ENCODE measurements at regions not wholly inside any gene's neighbourhood (a gene's known extent, or its start where the extent isn't known, plus 50 kb on each side); places are given as distances from the start of the nearest gene placed in this dataset.

DNA sequence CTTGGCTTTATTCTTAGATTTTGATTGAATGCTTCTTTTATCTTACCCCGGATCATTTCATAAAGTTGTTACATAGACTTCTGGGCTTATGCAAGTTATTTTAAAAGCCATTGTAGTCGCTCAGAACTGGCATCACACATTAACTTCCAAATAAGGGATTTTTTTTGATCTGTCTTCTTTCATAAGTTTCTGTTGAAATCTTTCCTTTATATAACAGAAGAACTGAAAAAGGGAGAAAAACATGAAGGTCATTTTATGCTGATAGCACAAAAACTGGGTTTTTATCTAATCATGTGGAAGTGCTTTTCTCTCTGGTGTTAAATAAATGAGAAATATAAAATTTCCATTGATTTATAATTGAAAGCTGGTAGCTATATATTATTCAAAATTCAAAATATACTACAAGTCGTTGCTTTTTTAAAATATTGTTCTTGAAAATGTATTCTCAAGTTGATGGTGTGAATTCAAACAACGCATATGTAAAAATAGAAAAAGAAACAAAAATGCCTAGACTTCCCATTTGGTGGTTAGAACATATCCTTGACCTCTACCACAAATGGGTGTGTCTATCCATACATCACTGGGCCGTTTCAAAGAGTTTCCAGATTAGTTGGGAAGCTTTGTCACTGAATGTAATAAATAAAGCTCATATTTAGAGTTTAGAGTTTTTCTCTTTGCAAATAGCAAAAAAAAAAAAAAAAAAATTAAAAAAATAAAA, 258.3 kb upstream of the ZPLD1 start:
- in situ Hi-C loops (cut with MboI; ENCODE audit: low sequenced_read_pairs) = no loop called here

DNA sequence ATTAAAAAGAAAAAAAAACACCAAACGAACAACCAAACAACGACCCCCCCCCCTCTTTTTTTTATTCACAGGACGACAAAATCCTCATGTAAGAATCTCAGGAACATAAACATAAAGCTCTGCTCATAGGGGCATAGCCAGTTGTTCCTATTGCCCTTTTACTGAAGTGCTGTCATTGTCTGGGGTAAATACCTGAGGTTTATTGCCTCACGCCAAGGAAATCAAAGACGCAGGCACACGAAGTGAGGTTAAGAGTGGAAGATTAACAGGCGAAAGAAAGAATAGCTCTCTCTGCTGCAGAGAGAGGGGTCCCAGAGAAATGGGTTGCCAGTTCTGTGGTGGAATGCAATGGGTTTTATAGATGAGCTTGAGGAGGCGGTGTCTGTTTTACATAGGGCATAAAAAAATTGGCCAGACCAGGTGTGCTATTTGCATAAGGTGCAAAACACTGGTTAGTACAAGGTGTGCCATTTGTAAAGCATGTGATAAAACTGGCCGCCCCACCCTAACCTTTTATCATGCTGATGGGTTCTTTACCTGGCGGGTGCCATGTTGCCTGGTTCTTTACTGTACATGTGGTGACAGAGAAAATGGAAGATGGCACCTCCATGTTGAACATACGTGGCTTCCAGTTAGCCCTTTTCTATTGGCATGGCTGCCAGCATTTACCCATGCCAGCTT, 257.6 kb upstream of the ZPLD1 start:
- in situ Hi-C loops (cut with MboI; ENCODE audit: low sequenced_read_pairs) = no loop called here

DNA sequence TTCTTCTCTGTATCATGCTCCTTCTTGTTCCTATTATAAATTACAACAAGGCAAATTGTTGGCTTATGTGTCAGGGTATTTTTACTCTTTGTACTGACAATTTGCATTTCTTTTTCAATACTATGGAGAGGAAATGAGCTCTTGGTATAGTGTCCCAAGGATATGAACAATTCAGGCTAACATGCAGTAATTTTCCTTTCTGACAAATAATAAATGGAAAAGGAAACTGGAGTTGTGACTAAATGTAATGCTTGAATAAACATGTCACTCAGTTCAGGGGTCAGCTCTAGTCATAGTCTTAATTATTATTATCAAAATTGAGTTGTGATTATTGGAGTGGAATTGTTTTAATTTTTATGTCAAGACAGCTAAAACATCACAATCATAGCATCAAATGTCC, 256.0 kb upstream of the ZPLD1 start:
- in situ Hi-C loops (cut with MboI; ENCODE audit: low sequenced_read_pairs) = no loop called here

DNA sequence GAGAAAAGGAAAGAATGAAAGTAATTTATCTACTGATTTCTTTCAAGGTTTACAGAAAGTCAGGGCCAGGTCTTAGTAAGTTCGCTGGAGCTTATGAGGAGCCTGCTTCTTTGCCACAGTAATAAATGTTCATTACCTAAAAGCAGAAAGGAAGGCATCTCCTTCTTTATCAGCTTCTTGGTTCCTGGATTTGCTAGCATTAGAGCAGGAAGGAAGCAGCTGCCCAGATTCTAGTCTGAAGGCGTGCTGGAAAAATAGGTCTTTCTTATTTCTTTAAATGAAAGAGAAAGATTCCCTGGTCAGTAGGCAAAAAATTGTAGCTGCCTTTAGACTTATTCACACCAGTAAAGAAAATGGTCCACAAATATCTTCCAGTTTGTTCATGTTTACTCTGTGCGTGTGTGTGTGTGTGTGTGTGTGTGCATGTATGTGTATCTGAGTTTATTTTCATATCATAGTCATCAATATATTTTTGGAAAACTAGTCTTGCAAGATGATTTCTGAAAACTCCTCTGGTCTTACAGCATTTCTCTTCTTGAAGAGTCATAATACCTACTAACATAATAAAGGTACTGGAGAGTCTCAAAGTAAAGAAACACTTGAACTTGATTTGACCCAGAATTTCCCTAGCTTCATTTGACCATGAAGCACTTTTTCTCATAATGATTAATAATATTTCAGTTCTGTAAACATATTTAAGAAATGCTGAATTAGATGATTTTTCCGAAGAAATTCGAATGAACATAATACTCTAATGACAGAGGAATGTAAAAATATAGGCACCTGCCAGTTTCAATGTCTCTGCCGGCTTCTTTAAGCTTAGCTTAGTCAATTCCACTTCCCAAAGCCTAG, 255.3 kb upstream of the ZPLD1 start:
- in situ Hi-C loops (cut with MboI; ENCODE audit: low sequenced_read_pairs) = no loop called here

DNA sequence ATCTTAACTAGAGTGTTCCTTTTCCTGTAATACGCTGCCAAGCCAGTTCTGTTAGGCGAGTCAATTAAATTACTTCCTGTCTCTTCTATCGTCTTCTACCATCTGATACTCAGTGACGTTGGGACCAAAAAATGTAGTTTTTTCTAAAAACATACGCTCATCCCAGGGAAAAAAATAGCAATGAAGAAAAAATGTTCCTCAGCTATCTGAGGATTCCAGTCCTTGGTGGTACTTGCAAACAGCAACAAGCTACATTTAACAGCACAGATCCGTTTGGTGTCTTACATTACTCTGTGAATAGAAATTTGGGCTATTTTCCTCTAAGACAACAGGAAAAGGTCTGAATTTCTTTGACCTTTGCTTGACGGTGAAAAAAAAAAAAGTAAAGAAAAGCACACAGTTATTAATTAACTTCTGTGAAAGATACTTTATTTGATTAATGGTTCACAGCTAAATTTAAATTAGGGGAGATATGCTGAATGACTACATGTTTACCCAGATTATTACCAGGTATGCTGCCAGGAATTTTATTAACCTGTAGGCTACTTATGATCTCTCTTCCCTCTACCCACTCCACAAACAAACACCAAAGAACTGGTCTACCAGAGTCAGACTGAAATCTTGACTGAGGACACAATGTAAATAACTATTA, 254.4 kb upstream of the ZPLD1 start:
- in situ Hi-C loops (cut with MboI; ENCODE audit: low sequenced_read_pairs) = no loop called here

DNA sequence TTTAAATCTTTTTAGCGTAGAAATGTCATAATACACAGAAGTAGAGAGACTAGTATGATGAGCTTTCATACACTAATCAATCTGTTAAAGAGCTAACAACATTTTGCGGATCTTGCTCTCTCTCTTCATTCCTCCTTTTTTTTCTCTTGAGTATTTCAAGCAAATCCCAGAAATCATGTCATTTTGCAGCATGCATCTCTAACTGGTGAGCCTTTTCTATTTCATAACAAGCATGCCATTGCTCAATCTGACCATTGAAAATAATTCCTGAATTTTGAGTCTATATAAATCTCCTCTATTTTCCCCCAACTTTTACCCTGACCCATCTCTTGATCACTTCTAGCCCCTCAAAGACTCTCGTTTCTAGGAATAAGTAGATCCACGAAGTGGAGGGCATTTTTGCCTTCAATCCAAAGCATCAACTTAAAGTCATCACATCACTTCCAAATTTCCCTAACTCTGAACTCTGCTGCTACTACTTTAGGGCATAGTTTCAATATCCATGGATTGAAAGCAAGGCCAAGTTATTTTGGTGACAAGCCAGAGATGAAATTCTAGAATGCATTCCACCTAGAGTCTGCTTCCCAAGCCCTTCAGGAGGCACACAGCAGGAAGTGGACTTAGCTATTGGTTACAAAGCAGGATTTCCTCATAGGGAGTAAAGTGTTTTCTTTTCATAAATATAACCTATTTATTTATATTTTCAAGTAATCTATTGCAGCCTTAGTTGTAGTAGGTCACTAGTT, 253.5 kb upstream of the ZPLD1 start:
- in situ Hi-C loops (cut with MboI; ENCODE audit: low sequenced_read_pairs) = no loop called here

DNA sequence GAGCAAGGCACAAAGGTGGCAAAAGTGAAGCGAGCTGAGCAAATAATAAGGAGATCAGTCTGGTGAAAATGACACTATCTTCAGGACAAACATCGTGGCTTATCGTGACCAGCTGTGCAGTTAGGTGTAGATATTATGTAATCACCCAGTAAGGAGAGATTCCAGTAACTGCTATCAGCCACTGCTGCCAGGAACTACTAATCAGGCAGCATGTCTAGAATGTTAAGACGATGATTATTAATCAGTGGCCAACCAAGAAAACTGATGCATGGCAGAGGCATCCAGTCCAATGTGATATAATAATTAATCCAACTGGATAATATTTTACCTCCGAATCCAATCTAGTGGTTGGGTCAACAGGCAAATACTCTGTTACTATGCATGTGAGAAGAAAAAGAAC, 252.7 kb upstream of the ZPLD1 start:
- in situ Hi-C loops (cut with MboI; ENCODE audit: low sequenced_read_pairs) = no loop called here

DNA sequence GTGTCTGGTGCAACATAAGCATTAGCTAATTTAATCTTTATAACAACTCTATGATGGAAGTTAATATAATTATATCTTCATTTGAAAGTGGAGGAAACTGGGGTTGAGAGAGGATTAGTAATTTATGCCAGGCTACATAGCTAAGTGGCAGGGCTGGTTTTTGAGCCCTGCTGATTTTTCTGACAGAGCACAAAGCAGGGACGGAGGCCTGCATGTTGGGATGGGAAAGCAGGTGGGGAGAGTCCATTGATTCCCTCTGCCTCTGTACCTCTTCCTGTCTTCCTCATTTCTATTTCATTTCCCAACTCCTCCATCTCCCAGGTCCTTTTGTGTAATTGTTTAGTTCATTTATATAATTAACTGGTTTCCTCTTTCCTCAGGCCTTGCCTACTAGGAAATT, 251.6 kb upstream of the ZPLD1 start:
- in situ Hi-C loops (cut with MboI; ENCODE audit: low sequenced_read_pairs) = no loop called here

DNA sequence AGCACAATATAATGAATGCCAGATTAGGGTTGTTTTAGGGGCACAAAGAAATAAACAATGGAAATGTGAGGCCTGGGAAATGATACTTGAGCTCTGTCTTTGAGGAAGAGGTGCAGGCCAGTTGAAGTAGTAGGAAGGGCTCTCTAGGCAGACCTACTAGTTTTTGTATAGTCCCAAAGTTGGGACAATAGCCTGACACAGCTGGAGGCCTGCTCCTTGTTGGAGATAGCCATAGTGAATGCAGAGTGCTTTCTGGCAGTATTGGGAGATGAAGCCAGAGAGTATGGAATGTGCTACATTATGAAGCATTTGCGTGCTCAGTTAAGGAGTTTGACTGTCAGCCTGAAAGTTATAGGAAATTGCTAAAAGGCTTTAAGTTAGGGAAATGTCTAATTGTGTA, 251.2 kb upstream of the ZPLD1 start:
- in situ Hi-C loops (cut with MboI; ENCODE audit: low sequenced_read_pairs) = no loop called here

DNA sequence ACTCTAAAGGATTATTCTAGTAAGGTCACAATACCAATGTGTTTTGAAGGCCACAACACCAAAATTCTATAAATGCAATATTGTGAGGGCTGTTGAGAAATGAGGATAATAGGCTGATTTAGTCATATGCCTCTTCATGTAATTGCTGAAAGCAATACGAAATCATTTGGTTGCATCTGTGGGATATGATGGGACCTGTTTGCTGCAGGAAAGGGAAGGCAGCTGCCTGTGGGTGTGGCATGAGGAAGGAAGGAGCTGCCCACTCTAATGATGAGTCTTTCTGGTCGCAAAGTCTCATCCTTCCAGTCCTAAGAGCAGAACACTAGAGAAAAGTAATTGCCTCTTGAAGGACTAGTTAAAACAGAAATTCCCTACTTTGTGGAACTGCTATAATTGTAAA, 245.3 kb upstream of the ZPLD1 start:
- in situ Hi-C loops (cut with MboI; ENCODE audit: low sequenced_read_pairs) = no loop called here

DNA sequence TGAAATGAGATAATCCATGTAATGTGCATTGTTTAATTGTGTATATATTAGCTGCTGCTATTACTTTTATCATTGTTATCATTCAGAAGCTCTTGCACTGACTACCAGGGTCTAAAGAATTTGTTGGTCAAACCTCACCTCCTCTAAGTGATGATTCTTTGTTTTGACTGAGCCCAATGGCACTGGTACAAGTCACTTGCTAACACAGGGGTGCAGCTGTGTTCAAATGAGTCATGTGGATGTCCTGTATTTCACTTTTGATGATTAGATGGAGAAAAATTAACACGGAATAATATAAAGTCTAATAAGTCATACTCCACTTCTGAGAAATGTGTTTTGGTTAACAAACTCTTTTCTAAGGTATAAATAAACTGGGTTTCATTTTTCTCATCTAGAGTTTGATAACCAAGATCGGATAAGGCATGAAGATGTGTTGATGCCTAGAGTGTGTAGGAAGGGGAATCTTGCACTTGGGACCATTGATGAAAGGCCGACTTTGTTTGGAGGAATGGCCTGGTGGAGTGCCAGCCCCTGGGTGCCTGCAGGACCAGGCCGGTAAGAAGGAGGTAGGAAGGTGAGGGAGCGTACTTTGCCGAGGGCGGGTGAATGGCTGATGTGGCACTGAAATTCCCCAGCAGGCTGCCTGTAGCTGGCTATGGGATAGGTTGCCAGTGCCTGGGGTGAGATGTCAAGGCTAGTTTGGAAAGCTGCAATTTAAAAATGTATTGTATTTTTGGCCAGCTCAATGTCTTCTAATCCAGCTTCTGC, 244.7 kb upstream of the ZPLD1 start:
- in situ Hi-C loops (cut with MboI; ENCODE audit: low sequenced_read_pairs) = no loop called here

DNA sequence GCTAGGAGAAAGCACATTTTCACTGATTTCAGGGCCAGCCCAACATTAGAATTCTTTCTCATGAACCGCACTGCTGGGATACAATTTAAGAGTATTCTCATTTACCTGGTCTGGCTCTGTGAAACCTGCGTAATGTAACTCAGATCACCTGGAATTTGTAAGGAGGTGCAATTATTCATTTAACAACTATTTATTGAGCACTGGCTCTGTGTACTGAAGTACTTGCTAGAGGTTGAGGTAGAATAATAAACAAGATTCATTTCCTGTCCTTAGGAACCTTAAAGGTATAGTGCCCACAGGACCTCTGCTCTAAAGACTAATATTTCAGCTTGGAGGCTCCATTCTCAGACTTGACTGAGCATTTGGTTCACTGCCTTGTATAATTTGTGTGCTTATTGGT, 242.2 kb upstream of the ZPLD1 start:
- in situ Hi-C loops (cut with MboI; ENCODE audit: low sequenced_read_pairs) = no loop called here

DNA sequence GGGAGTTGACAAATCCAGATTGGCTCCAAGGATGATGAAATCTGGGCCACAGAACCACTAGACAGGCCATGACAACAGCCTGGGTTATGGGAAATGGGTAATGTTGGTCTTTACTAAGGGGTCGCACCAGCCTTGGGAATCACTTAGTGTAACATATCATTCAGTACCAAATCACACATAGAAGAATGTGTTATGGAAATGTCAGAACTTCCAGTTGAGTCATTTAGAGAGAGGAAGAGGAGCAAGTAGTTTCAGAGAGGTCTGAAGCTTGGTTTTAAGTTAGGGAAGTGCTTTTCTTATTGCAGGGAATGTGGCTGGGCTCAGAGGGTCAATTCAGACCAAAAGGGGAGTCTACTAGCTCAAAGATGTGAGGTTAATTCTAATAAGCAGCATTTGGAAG, 241.6 kb upstream of the ZPLD1 start:
- in situ Hi-C loops (cut with MboI; ENCODE audit: low sequenced_read_pairs) = no loop called here

DNA sequence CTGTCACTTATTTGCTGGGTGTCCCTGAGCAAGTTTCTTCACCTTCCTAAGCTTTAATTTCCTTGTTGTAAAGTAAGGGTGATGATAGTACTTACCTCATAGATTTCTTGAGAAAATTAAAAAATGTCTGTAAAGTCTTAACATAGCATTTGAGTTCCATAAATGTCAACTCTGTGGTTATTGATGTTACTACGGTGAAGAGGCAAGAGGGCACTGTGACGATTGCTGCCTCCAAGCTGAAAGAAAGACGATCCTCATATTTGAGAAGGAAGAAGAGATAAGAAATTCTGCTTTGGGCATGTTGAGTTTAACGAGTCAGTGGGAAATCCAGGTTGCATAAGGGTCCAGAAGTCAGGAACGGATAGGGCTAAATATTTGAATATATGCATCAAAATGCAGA, 240.8 kb upstream of the ZPLD1 start:
- in situ Hi-C loops (cut with MboI; ENCODE audit: low sequenced_read_pairs) = no loop called here

DNA sequence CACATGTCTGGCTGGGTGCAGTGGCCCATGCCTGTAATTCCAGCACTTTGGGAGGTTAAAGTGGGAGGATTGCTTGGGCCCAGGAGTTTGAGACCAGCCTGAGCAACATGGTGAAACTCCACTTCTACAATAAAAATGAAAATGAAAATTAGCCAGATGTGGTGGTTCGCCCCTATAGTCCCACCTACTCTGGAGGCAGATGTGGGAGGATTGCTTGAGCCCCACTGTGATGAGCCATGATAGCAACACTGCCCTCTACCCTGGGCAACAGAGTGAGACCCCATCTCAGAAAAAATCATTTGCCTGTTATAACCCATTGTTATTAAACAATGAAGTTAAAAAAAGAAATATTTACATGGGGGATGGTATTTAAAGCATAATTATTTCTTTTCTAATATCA, 240.1 kb upstream of the ZPLD1 start:
- in situ Hi-C loops (cut with MboI; ENCODE audit: low sequenced_read_pairs) = no loop called here

DNA sequence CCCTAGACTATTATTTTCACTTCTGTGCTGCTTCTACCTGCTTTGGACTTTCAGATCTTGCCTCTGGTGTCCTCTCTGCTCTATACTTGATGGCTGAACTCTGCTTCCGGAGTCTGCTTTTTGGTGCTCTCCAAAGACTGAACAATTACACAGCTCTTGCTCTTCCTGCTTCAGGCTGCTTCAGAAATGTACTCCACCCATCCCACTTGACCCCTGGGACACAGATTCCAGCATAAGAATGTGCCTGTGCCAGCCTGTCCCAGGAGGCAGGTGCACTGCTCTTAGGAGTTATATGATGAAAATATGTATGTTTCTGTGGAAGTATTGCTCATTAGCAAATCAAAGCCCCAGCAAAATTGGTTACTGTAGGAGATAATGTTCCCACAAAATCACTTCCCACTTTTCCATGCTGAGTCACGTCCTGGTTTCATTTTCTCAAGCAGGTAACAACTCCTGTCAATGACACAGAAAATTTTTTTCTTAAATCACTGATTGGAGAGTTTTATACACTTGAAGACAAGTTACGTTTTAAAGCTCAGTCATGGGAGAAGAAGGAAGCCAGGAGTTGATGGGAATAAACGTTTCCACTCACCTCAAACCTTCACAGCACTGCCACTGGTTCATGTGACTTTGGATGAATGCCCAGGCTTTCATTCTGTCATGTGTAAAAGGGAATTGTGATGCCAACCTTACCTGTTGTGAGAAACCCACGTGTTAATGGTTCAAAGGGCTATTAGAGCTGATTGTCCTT, 239.4 kb upstream of the ZPLD1 start:
- in situ Hi-C loops (cut with MboI; ENCODE audit: low sequenced_read_pairs) = no loop called here

DNA sequence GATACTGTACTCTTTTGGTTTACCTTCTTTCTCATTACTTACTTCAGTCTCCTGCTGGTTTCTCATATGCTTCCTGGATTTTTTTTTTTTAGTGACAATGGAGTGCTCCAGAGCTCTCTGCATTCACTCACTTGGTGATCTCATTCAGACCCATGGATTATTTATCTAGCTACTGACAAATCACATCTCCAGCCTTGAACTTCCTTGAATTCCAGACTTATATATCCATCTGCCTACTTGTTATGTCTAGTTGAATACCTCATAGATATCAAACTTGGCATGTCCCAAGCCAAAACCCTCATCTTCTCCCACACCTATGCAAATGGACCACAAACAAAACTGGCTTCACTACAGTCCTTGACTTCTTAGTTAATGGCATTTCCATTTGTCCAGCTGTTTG, 234.7 kb upstream of the ZPLD1 start:
- in situ Hi-C loops (cut with MboI; ENCODE audit: low sequenced_read_pairs) = no loop called here

DNA sequence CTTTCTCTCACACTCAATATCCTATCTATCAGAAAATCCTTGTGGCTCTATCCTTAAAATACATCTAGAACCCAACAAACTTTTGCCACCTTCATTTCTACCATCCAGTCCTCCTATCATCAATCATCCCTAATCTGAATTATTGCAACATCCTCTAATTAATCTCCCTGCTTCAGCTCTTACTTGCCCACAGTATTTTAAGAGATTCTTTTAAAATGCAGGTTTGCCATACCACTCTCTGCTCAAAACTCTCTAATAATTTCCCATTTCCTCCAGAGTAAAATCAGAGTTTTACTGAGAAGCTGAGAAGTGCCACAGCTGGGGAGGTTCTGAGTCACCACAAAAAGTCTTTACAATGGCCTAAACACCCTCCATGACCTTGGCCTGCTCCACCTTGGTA, 234.3 kb upstream of the ZPLD1 start:
- in situ Hi-C loops (cut with MboI; ENCODE audit: low sequenced_read_pairs) = no loop called here

DNA sequence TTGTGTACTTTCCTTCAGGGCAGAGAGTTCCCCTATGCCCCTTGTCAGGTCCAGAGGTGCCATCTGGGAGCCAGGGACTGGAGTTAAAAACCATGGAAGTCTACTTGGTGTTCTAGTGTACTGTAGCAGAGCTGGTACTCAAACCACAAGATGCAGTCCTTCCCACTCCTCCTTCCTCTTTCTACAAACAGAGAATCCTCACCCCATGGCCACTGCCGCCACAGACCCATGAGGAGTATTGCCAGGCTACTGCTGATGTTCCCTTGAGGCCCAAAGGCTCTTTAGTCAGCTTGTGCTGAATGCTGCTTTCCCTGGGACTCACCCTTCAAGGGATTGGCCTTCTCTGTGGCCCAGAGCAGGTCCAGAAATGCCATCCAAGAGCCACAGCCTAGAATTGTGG, 229.2 kb upstream of the ZPLD1 start:
- in situ Hi-C loops (cut with MboI; ENCODE audit: low sequenced_read_pairs) = no loop called here
